Trophoblast cell (in vitro differentiated cells and primary cell): ENCODE measurements at regions not wholly inside any gene's neighbourhood (a gene's known extent, or its start where the extent isn't known, plus 50 kb on each side); places are given as distances from the start of the nearest gene placed in this dataset.

Experiments used
- DNase-seq, 2 donors: peaks; one replicate each; pipeline ENCODE4 v3.0.0-alpha.2; 2016
- H2AFZ ChIP-seq: 2 replicates; pipeline ENCODE4 v1.6.1; 2013; ENCODE audit warnings: low read length, moderate library complexity, mild to moderate bottlenecking; ENCODE audit not compliant: insufficient read depth, poor library complexity
- H2AK5ac ChIP-seq: 2 replicates; pipeline ENCODE4 v1.6.1; 2013; ENCODE audit warnings: mild to moderate bottlenecking, low read length
- H2BK120ac ChIP-seq: 2 replicates; pipeline ENCODE4 v1.6.1; 2013; ENCODE audit warnings: low read length, mild to moderate bottlenecking, moderate library complexity; ENCODE audit not compliant: insufficient read depth, poor library complexity
- H2BK12ac ChIP-seq: 2 replicates; pipeline ENCODE4 v1.6.1; 2013; ENCODE audit warnings: mild to moderate bottlenecking, low read length, moderate library complexity
- H2BK5ac ChIP-seq: 2 replicates; pipeline ENCODE4 v1.6.1; 2013; ENCODE audit warnings: low read length, low read depth, moderate library complexity, mild to moderate bottlenecking; ENCODE audit not compliant: poor library complexity
- H3K14ac ChIP-seq: 2 replicates; pipeline ENCODE4 v1.6.1; 2013; ENCODE audit warnings: mild to moderate bottlenecking, low read length
- H3K18ac ChIP-seq: 2 replicates; pipeline ENCODE4 v1.6.1; 2013; ENCODE audit warnings: mild to moderate bottlenecking, low read length
- H3K23ac ChIP-seq: 2 replicates; pipeline ENCODE4 v1.6.1; 2013; ENCODE audit warnings: low read length
- H3K27ac ChIP-seq: 2 replicates; pipeline ENCODE4 v1.5.1; 2013; ENCODE audit warnings: low read depth, mild to moderate bottlenecking, inconsistent platforms, low read length, moderate library complexity
- H3K27me3 ChIP-seq: 2 replicates; pipeline ENCODE4 v1.6.1; 2013; ENCODE audit warnings: inconsistent platforms, mild to moderate bottlenecking, low read length, moderate library complexity; ENCODE audit not compliant: insufficient read depth
- H3K36me3 ChIP-seq, 2 experiments: 1 replicate in 1 of 2; 2 replicates in 1 of 2; pipeline ENCODE4 v1.6.1; 2013; ENCODE audit warnings: low read length in 2 of 2, mild to moderate bottlenecking in 2 of 2, moderate library complexity in 1 of 2; ENCODE audit not compliant: insufficient read depth in 2 of 2, control insufficient read depth in 1 of 2
- H3K4ac ChIP-seq: 2 replicates; pipeline ENCODE4 v1.6.1; 2013; ENCODE audit warnings: low read depth, mild to moderate bottlenecking, low read length, moderate library complexity
- H3K4me1 ChIP-seq, 2 experiments: 1 replicate in 1 of 2; 2 replicates in 1 of 2; pipeline ENCODE4 v1.6.1; 2013; ENCODE audit warnings: low read length in 2 of 2, mild to moderate bottlenecking in 2 of 2, moderate library complexity in 1 of 2; ENCODE audit not compliant: insufficient read depth in 2 of 2, control insufficient read depth in 1 of 2
- H3K4me2 ChIP-seq: 2 replicates; pipeline ENCODE4 v1.6.1; 2013; ENCODE audit warnings: inconsistent platforms, mild to moderate bottlenecking, low read length, moderate library complexity
- H3K4me3 ChIP-seq: 2 replicates; pipeline ENCODE4 v1.5.1; 2013; ENCODE audit warnings: mild to moderate bottlenecking, low read depth, low read length, inconsistent platforms
- H3K79me1 ChIP-seq: one replicate; pipeline ENCODE4 v1.6.1; 2013; ENCODE audit warnings: low read length
- H3K79me2 ChIP-seq: 2 replicates; pipeline ENCODE4 v1.6.1; 2013; ENCODE audit warnings: low read length, mild to moderate bottlenecking; ENCODE audit not compliant: control insufficient read depth, insufficient read depth, poor library complexity
- H3K9ac ChIP-seq: 2 replicates; pipeline ENCODE4 v1.6.1; 2013; ENCODE audit warnings: mild to moderate bottlenecking, low read length
- H3K9me3 ChIP-seq: 2 replicates; pipeline ENCODE4 v1.6.1; 2013; ENCODE audit warnings: low read depth, mild to moderate bottlenecking, control low read depth, inconsistent platforms, low read length; ENCODE audit not compliant: insufficient read depth
- H4K12ac ChIP-seq: 2 replicates; pipeline ENCODE4 v1.6.1; 2013; ENCODE audit warnings: low read depth, mild to moderate bottlenecking, low read length, moderate library complexity
- H4K8ac ChIP-seq: 2 replicates; pipeline ENCODE4 v1.6.1; 2013; ENCODE audit warnings: low read depth, mild to moderate bottlenecking, low read length, moderate library complexity
- H4K91ac ChIP-seq: one replicate; pipeline ENCODE4 v1.6.1; 2013; ENCODE audit warnings: low read depth, mild to moderate bottlenecking, low read length, moderate library complexity
- WGBS: extraction: QIAGEN DNeasy Blood & Tissue Kit; methylation state at CpG from one replicate; pipeline ENCODE4 v1.1.7; 2013; ENCODE audit warnings: missing lambda C conversion rate; ENCODE audit not compliant: insufficient read length, insufficient coverage; ENCODE audit errors: extremely low coverage; 5-methylcytosine and 5-hydroxymethylcytosine counted together

- Histone ChIP-seq H2AK5ac (no peak overlapping the region), H3K9me3 (no peaks in the 10 kb centered on the region), H4K12ac (no peak overlapping the region), H2AFZ (no peak overlapping the region), H3K9ac (no peak overlapping the region), H3K23ac (no peak overlapping the region), H3K4me1 (no peaks in the 10 kb centered on the region), H3K4me2 (no peak overlapping the region), H3K27ac (no peak overlapping the region), H4K91ac (no peak overlapping the region), H3K18ac (no peak overlapping the region), H3K36me3 (no peaks in the 10 kb centered on the region), H3K79me2 (no peaks in the 10 kb centered on the region), H3K79me1 (no peaks in the 10 kb centered on the region), H2BK120ac (no peak overlapping the region), H3K14ac (no peak overlapping the region), H4K8ac (no peak overlapping the region), H2BK12ac (no peak overlapping the region), H2BK5ac (no peak overlapping the region), H3K27me3 (no peaks in the 10 kb centered on the region), H3K4ac (no peak overlapping the region), H3K4me3 (no peak overlapping the region)
- no CpG with 5 or more reads among the region's 3 CpGs for WGBS
- DNase-seq: no peak
Measured at GRCh38 chr13:73698859-73699258, 435.3 kb downstream of the KLF12 start.

GRCh38 chr13:73697166-73697565, 437.0 kb downstream of the KLF12 start:
- no peaks in the 10 kb centered on the region for H3K79me1 ChIP-seq
- H3K79me2 ChIP-seq: no peaks in the 10 kb centered on the region
- no peak overlapping the region for H2BK120ac ChIP-seq
- H2AFZ ChIP-seq: no peak overlapping the region
- no peaks in the 10 kb centered on the region for H3K27me3 ChIP-seq
- H4K12ac ChIP-seq: no peak overlapping the region
- H3K9me3 ChIP-seq: no peaks in the 10 kb centered on the region
- H3K4me1 ChIP-seq: no peaks in the 10 kb centered on the region
- no peak for DNase-seq
- H2AK5ac ChIP-seq: no peak overlapping the region
- no peak overlapping the region for H2BK5ac ChIP-seq
- H3K9ac ChIP-seq: no peak overlapping the region
- H3K18ac ChIP-seq: no peak overlapping the region
- H3K4me3 ChIP-seq: no peak overlapping the region
- H3K14ac ChIP-seq: no peak overlapping the region
- H3K27ac ChIP-seq: no peak overlapping the region
- no peak overlapping the region for H3K23ac ChIP-seq
- H3K36me3 ChIP-seq: no peaks in the 10 kb centered on the region
- no peak overlapping the region for H4K91ac ChIP-seq
- H2BK12ac ChIP-seq: no peak overlapping the region
- H3K4ac ChIP-seq: no peak overlapping the region
- no peak overlapping the region for H4K8ac ChIP-seq
- no peak overlapping the region for H3K4me2 ChIP-seq

GRCh38 chr13:73696713-73697112, 437.5 kb downstream of the KLF12 start:
- Histone ChIP-seq H3K27me3 (no peaks in the 10 kb centered on the region), H3K14ac (no peak overlapping the region), H2BK120ac (no peak overlapping the region), H3K4me1 (no peaks in the 10 kb centered on the region), H3K18ac (no peak overlapping the region), H3K36me3 (no peaks in the 10 kb centered on the region), H2AFZ (no peak overlapping the region), H3K4me3 (no peak overlapping the region), H3K79me2 (no peaks in the 10 kb centered on the region), H3K4me2 (no peak overlapping the region), H3K27ac (no peak overlapping the region), H3K9ac (no peak overlapping the region), H3K4ac (no peak overlapping the region), H2BK5ac (no peak overlapping the region), H2BK12ac (no peak overlapping the region), H2AK5ac (no peak overlapping the region), H4K91ac (no peak overlapping the region), H4K12ac (no peak overlapping the region), H4K8ac (no peak overlapping the region), H3K23ac (no peak overlapping the region), H3K9me3 (no peaks in the 10 kb centered on the region), H3K79me1 (no peaks in the 10 kb centered on the region)
- no CpG with 5 or more reads among the region's 3 CpGs for WGBS
- no peak for DNase-seq

GRCh38 chr13:73696271-73696670, 437.9 kb downstream of the KLF12 start:
- no peak overlapping the region for H2AFZ ChIP-seq
- no peak overlapping the region for H3K14ac ChIP-seq
- H2BK5ac ChIP-seq: no peak overlapping the region
- no peak overlapping the region for H3K4me3 ChIP-seq
- no peak overlapping the region for H4K12ac ChIP-seq
- H2BK12ac ChIP-seq: no peak overlapping the region
- no peak overlapping the region for H3K23ac ChIP-seq
- H3K27ac ChIP-seq: no peak overlapping the region
- WGBS: no CpG with 5 or more reads among the region's 2 CpGs
- no peak overlapping the region for H3K4me2 ChIP-seq
- no peak for DNase-seq
- no peak overlapping the region for H2BK120ac ChIP-seq
- no peak overlapping the region for H4K8ac ChIP-seq
- H3K4ac ChIP-seq: no peak overlapping the region
- H3K27me3 ChIP-seq: no peaks in the 10 kb centered on the region
- no peaks in the 10 kb centered on the region for H3K36me3 ChIP-seq
- H3K9me3 ChIP-seq: no peaks in the 10 kb centered on the region
- no peak overlapping the region for H3K9ac ChIP-seq
- no peak overlapping the region for H2AK5ac ChIP-seq
- H3K4me1 ChIP-seq: no peaks in the 10 kb centered on the region
- H3K79me2 ChIP-seq: no peaks in the 10 kb centered on the region
- no peak overlapping the region for H4K91ac ChIP-seq
- H3K79me1 ChIP-seq: no peaks in the 10 kb centered on the region
- no peak overlapping the region for H3K18ac ChIP-seq
